NCI-H2107 treated with DMSO at 0.1 percent for 48 hours (cell line): ENCODE measurements at regions not wholly inside any gene's neighbourhood (a gene's known extent, or its start where the extent isn't known, plus 50 kb on each side); places are given as distances from the start of the nearest gene placed in this dataset.

Experiments used
- DNase-seq: peaks from one replicate; lab custom pipeline; 2025; ENCODE audit not compliant: unreplicated experiment; lab: John Stamatoyannopoulos, UW

- no peak for DNase-seq
Observed at GRCh38 chr4:34633241-34633640, 1611.1 kb downstream of the ARAP2 start.

- DNase-seq: no peak
Observed at GRCh38 chr4:34636623-34637022, 1607.7 kb downstream of the ARAP2 start.

GRCh38 chr4:34643476-34643875, 1600.8 kb downstream of the ARAP2 start:
- no peak for DNase-seq

- DNase-seq: no peak
Observed at GRCh38 chr4:34644579-34645115, 1599.7 kb downstream of the ARAP2 start.

- no peak for DNase-seq
Observed at GRCh38 chr4:34649716-34650115, 1594.6 kb downstream of the ARAP2 start.

- no peak for DNase-seq
Observed at GRCh38 chr4:34664051-34664450, 1580.3 kb downstream of the ARAP2 start.

- no peak for DNase-seq
Observed at GRCh38 chr4:34676400-34676799, 1567.9 kb downstream of the ARAP2 start.

GRCh38 chr4:34678431-34678830, 1565.9 kb downstream of the ARAP2 start:
- DNase-seq: no peak

- DNase-seq: no peak
Observed at GRCh38 chr4:34679228-34679627, 1565.1 kb downstream of the ARAP2 start.

GRCh38 chr4:34709564-34709963, 1534.8 kb downstream of the ARAP2 start:
- DNase-seq: no peak

GRCh38 chr4:34718576-34719245, 1525.6 kb downstream of the ARAP2 start:
- no peak for DNase-seq

- no peak for DNase-seq
Observed at GRCh38 chr4:34720571-34720970, 1523.7 kb downstream of the ARAP2 start.

- no peak for DNase-seq
Observed at GRCh38 chr4:34721835-34722234, 1522.5 kb downstream of the ARAP2 start.

GRCh38 chr4:34723605-34724004, 1520.7 kb downstream of the ARAP2 start:
- no peak for DNase-seq

- DNase-seq: no peak
Observed at GRCh38 chr4:34724491-34724890, 1519.8 kb downstream of the ARAP2 start.

GRCh38 chr4:34731070-34731469, 1513.2 kb downstream of the ARAP2 start:
- DNase-seq: no peak

- DNase-seq: no peak
Observed at GRCh38 chr4:34732176-34732950, 1512.0 kb downstream of the ARAP2 start.

- no peak for DNase-seq
Observed at GRCh38 chr4:34733185-34733941, 1511.0 kb downstream of the ARAP2 start.

GRCh38 chr4:34766935-34767334, 1477.4 kb downstream of the ARAP2 start:
- no peak for DNase-seq

GRCh38 chr4:34767407-34767806, 1476.9 kb downstream of the ARAP2 start:
- no peak for DNase-seq

GRCh38 chr4:34771632-34772031, 1472.7 kb downstream of the ARAP2 start:
- DNase-seq: no peak

GRCh38 chr4:34790131-34790530, 1454.2 kb downstream of the ARAP2 start:
- DNase-seq: no peak
